ENCODE measurements at regions not wholly inside any gene's neighbourhood (a gene's known extent, or its start where the extent isn't known, plus 50 kb on each side); places are given as distances from the start of the nearest gene placed in this dataset.

DNA sequence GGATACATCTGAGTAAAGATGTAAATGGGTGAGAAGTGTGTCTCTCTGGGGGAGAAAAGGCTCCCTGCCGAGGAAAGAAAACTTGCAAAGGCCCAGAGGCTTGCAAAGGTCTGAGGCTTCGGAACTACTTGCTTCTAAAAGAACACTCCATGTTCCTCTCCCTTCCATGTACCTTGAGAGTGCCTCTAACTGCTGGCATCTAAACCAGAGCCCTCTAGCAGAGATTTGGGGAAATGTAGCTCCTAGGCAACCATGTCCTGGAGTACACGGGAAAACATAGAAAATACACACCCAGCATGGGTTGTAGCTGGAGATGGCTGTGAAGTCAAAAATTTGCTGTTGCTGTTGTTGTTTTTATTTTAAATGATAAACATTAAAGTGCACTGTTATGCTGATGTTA is 151.6 kb downstream of the SYK start:
- TF ChIP-seq, protein P1, sequence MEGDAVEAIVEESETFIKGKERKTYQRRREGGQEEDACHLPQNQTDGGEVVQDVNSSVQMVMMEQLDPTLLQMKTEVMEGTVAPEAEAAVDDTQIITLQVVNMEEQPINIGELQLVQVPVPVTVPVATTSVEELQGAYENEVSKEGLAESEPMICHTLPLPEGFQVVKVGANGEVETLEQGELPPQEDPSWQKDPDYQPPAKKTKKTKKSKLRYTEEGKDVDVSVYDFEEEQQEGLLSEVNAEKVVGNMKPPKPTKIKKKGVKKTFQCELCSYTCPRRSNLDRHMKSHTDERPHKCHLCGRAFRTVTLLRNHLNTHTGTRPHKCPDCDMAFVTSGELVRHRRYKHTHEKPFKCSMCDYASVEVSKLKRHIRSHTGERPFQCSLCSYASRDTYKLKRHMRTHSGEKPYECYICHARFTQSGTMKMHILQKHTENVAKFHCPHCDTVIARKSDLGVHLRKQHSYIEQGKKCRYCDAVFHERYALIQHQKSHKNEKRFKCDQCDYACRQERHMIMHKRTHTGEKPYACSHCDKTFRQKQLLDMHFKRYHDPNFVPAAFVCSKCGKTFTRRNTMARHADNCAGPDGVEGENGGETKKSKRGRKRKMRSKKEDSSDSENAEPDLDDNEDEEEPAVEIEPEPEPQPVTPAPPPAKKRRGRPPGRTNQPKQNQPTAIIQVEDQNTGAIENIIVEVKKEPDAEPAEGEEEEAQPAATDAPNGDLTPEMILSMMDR (IDR thresholded peaks at IDR 0.05 in 4 of 5, conservative IDR thresholded peaks at IDR 0.05 in 1 of 5) = no peak
- TF ChIP-seq POLR2A (IDR thresholded peaks at IDR 0.05) = no peak
